GM13977 (cell line): ENCODE measurements at regions not wholly inside any gene's neighbourhood (a gene's known extent, or its start where the extent isn't known, plus 50 kb on each side); places are given as distances from the start of the nearest gene placed in this dataset.

Source experiments
- DNase-seq: peaks from one replicate; pipeline ENCODE4 v3.0.0; 2012; ENCODE audit warnings: low spot score
- in situ Hi-C: fragments of 300-500 bp; cut with MboI; formaldehyde crosslinking; loops from one replicate; pipeline ENCODE4 v1.12.0; 2022; ENCODE audit warnings: low sequenced_read_pairs, low pct_unique_long_range_greater_than_20kb, mixed read lengths, inconsistent platforms; ENCODE audit not compliant: unreplicated experiment
- TF ChIP-seq, protein P1 (sequence below): IDR thresholded peaks from 2 replicates; pipeline ENCODE4 v1.5.1; 2012; ENCODE audit warnings: mild to moderate bottlenecking, control low read depth; ENCODE audit not compliant: insufficient read depth; ENCODE audit errors: extremely low read depth, missing control alignments

DNA sequence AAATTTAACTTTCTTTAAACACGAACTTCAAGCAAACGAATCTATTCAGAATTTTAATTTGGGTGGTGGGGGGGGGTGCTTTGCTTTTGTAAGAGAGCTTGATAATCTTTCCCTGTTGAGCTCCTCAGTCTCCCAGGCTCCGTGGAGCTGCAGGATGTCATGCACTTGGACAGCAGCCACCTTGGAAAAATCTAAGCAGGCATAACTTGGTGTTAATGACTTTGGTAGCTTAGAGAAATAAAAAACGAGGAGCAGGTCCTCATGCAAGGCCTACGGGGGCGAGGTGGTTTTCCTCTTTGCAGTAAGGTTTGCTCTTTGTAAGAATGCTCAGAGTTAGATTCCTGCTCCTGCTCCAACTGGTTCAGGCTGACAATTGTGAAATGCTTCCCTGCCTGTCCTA lies 102.3 kb downstream of the EDN1 start:
- DNase-seq: no peak
- TF ChIP-seq, protein P1, sequence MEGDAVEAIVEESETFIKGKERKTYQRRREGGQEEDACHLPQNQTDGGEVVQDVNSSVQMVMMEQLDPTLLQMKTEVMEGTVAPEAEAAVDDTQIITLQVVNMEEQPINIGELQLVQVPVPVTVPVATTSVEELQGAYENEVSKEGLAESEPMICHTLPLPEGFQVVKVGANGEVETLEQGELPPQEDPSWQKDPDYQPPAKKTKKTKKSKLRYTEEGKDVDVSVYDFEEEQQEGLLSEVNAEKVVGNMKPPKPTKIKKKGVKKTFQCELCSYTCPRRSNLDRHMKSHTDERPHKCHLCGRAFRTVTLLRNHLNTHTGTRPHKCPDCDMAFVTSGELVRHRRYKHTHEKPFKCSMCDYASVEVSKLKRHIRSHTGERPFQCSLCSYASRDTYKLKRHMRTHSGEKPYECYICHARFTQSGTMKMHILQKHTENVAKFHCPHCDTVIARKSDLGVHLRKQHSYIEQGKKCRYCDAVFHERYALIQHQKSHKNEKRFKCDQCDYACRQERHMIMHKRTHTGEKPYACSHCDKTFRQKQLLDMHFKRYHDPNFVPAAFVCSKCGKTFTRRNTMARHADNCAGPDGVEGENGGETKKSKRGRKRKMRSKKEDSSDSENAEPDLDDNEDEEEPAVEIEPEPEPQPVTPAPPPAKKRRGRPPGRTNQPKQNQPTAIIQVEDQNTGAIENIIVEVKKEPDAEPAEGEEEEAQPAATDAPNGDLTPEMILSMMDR: no peak
- in situ Hi-C loops: no loop called here

GRCh38 chr6:12393100-12393499 lies 102.9 kb downstream of the EDN1 start:
- TF ChIP-seq, protein P1: no peak
- in situ Hi-C loops: no loop called here
- DNase-seq: no peak

DNA sequence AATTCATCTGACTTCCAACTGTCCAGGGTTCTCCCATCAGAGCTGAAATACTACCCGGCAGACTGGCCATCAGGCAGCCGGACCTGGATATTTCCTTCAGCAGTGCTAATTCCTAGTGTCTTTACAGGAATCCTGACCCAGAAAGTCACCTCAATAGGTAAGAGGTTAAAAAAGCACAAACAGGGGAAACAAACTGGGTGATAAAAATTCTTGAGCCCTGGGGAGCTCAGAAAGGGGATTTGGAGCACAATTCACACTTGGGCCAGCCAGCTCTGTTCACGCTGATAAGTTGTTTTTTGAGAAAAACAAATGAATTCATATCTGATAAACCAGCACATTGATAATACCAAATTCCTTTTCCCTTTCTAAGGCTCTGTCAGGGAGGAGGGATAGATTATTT lies 104.0 kb downstream of the EDN1 start:
- TF ChIP-seq, protein P1: no peak
- in situ Hi-C loops: no loop called here

GRCh38 chr6:12395898-12396297 lies 105.7 kb downstream of the EDN1 start:
- in situ Hi-C loops: no loop called here
- no peak for DNase-seq
- TF ChIP-seq, protein P1: no peak

More for the DNA sequence above, 104.0 kb downstream of the EDN1 start:
- no peak for DNase-seq

DNA sequence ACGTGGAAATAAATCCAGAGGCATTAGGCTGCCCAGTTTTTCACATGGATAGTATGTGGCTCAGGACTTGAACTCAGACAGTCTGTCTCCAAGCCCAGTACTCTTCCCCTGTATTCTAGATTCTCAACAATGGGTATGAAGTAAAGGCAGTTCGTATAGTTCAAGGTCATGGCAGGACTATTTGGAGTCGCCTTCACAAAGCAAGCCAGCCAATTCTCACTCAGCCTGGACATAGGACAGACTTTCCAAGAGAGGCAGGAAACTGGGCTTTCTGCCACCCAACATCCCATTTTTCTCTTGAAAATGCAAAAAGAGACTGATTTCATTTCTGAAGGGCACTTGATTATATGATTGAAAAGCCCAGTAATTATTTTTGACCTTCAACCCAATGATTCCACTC lies 111.0 kb downstream of the EDN1 start:
- DNase-seq: no peak
- TF ChIP-seq, protein P1: no peak
- in situ Hi-C loops: no loop called here

- DNase-seq: no peak
- in situ Hi-C loops: no loop called here
- TF ChIP-seq, protein P1: no peak
Measured at GRCh38 chr6:12403201-12403826, 113.2 kb downstream of the EDN1 start.
